DOHH2 (cell line): ENCODE measurements at regions not wholly inside any gene's neighbourhood (a gene's known extent, or its start where the extent isn't known, plus 50 kb on each side); places are given as distances from the start of the nearest gene placed in this dataset.

Source experiments
- EZH2phosphoT487 ChIP-seq: fragments of 200-600 bp; sonication (generic); IDR thresholded peaks from 2 replicates; pipeline ENCODE4 v1.6.1; 2017; ENCODE audit warnings: borderline replicate concordance, mild to moderate bottlenecking, antibody characterized with exemption, low read length, moderate library complexity, mixed read lengths
- TF ChIP-seq, protein P1 (sequence below): fragments of 200-600 bp; sonication (generic); IDR thresholded peaks from one replicate; pipeline ENCODE4 v1.5.1; 2014; ENCODE audit warnings: antibody characterized with exemption, mild to moderate bottlenecking, low read depth, low read length; ENCODE audit not compliant: poor library complexity, severe bottlenecking

DNA sequence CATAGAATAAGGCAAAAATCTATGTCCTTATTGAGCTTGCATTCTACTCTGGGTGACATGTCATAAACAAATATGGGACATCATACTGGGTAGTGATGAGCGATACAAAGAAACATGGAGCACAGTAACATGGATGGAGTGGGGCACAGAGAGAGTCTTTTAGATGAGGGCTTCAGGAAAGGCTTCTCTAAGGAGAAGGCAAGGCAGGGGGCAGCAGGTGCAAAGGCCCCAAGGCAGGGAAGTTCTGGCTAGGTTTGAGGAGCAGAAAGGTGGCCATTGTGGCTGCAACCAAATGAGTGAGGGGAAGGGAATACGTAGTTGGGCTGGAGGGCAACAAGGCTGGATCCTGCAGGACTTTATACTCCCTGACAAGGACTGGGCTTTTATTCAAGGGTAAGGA, 211.4 kb downstream of the HERPUD2 start:
- TF ChIP-seq, protein P1, sequence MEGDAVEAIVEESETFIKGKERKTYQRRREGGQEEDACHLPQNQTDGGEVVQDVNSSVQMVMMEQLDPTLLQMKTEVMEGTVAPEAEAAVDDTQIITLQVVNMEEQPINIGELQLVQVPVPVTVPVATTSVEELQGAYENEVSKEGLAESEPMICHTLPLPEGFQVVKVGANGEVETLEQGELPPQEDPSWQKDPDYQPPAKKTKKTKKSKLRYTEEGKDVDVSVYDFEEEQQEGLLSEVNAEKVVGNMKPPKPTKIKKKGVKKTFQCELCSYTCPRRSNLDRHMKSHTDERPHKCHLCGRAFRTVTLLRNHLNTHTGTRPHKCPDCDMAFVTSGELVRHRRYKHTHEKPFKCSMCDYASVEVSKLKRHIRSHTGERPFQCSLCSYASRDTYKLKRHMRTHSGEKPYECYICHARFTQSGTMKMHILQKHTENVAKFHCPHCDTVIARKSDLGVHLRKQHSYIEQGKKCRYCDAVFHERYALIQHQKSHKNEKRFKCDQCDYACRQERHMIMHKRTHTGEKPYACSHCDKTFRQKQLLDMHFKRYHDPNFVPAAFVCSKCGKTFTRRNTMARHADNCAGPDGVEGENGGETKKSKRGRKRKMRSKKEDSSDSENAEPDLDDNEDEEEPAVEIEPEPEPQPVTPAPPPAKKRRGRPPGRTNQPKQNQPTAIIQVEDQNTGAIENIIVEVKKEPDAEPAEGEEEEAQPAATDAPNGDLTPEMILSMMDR, result no peak
- no peak for TF ChIP-seq EZH2phosphoT487
